ENCODE measurements at regions not wholly inside any gene's neighbourhood (a gene's known extent, or its start where the extent isn't known, plus 50 kb on each side); places are given as distances from the start of the nearest gene placed in this dataset.

DNA sequence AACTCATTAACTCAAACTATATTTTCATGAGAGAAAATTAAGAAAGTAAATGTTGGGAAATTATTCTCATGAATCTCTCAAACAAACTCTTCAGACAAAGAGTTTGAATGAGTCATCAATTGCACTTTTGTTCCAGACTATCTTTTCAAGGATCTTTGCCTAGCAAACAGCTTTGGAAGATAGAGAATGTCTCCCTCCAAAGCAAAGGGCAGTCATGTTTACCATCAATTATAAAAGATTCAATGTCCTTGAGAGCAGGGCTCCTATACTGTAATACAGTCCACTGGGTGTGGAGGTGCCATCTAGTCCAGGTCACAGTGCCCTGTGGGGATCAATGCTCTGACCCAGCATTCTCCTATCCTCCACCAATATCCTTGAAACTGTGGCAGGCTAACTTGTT is 1429.3 kb downstream of the EFNA5 start:
- ChIA-PET POLR2A (no interaction called here), CTCF (ENCODE audit: unreplicated experiment) (no interaction called here)

DNA sequence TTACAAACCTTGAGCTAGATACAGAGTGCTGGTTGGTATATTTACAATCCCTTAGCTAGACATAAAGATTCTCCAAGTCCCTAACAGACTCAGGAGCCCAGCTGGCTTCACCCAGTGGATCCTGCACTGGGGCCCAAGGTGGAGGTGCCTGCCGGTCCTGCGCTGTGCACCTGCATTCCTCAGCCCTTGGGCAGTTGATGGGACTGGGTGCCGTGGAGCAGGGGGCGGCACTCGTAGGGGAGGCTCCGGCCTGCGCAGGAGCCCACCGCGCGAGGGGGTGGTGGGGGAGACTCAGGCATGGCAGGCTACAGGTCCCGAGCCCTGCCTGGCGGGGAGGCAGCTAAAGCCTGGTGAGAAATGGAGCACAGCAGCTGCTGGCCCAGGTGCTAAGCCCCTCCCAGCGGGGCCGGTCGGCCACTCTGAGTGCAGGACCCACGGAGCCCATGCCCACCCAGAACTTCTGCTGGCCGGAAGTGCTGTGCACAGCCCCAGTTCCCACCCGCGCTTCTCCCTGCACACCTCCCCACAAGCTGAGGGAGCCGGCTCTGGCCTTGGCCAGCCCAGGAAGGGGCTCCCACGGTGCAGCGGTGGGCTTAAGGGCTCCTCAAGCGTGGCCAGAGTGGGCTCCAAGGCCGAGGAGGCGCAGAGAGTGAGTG is 1464.7 kb downstream of the EFNA5 start:
- no peak overlapping the region for H3K4me2 ChIP-seq (ENCODE audit: low read length)
- no peak overlapping the region for H3K4me3 ChIP-seq (ENCODE audit: low read depth, low read length, poor library complexity, severe bottlenecking)
- H4K20me1 ChIP-seq (ENCODE audit: insufficient read depth, low read length) = no peaks in the 10 kb centered on the region
- no TSS peak for BruUV-seq (replicated peaks)
- intact Hi-C loops (cut with micrococcal nuclease; ENCODE audit: unreplicated experiment) = no loop called here
- no peak overlapping the region for H3K27ac ChIP-seq (ENCODE audit: low read depth, low read length, poor library complexity, severe bottlenecking)
- TF ChIP-seq, protein P1, sequence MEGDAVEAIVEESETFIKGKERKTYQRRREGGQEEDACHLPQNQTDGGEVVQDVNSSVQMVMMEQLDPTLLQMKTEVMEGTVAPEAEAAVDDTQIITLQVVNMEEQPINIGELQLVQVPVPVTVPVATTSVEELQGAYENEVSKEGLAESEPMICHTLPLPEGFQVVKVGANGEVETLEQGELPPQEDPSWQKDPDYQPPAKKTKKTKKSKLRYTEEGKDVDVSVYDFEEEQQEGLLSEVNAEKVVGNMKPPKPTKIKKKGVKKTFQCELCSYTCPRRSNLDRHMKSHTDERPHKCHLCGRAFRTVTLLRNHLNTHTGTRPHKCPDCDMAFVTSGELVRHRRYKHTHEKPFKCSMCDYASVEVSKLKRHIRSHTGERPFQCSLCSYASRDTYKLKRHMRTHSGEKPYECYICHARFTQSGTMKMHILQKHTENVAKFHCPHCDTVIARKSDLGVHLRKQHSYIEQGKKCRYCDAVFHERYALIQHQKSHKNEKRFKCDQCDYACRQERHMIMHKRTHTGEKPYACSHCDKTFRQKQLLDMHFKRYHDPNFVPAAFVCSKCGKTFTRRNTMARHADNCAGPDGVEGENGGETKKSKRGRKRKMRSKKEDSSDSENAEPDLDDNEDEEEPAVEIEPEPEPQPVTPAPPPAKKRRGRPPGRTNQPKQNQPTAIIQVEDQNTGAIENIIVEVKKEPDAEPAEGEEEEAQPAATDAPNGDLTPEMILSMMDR (conservative IDR thresholded peaks at IDR 0.05; ENCODE audit: low read length) = no peak
- H3K79me2 ChIP-seq (ENCODE audit: insufficient read depth, low read depth, low read length) = no peaks in the 10 kb centered on the region
- no peak overlapping the region for H2AFZ ChIP-seq (ENCODE audit: low read length)
- H3K9me3 ChIP-seq (ENCODE audit: low read length) = no peaks in the 10 kb centered on the region
- H3K4me1 ChIP-seq (ENCODE audit: insufficient read depth, low read length, poor library complexity, severe bottlenecking) = no peaks in the 10 kb centered on the region
- no peaks in the 10 kb centered on the region for H3K36me3 ChIP-seq (ENCODE audit: insufficient read depth, low read length)
- H3K9me2 ChIP-seq (ENCODE audit: insufficient read depth, low read length) = no peaks in the 10 kb centered on the region
- ChIA-PET CTCF (ENCODE audit: unreplicated experiment) (no interaction called here), POLR2A (interaction anchor here (1.1 kb wide), 1 partner anchor 26 kb away, joined by 3 read pairs; no protein-coding TSS in a partner anchor)
- no peak for DNase-seq (ENCODE audit: low spot score)

More for the DNA sequence above, 1429.3 kb downstream of the EFNA5 start:
- no peak for DNase-seq (ENCODE audit: low spot score)
- H3K4me1 ChIP-seq (ENCODE audit: insufficient read depth, low read length, poor library complexity, severe bottlenecking) = no peaks in the 10 kb centered on the region
- no peaks in the 10 kb centered on the region for H3K9me3 ChIP-seq (ENCODE audit: low read length)
- no peaks in the 10 kb centered on the region for H4K20me1 ChIP-seq (ENCODE audit: insufficient read depth, low read length)
- H3K79me2 ChIP-seq (ENCODE audit: insufficient read depth, low read depth, low read length) = no peaks in the 10 kb centered on the region
- H3K9me2 ChIP-seq (ENCODE audit: insufficient read depth, low read length) = no peaks in the 10 kb centered on the region
- intact Hi-C loops (cut with micrococcal nuclease; ENCODE audit: unreplicated experiment) = no loop called here
- no peak overlapping the region for H2AFZ ChIP-seq (ENCODE audit: low read length)
- TF ChIP-seq EZH2phosphoT487 (IDR thresholded peaks at IDR 0.05; ENCODE audit: borderline replicate concordance, low read depth, low read length) = no peak
- BruUV-seq (replicated peaks) = no TSS peak
- no peak overlapping the region for H3K4me2 ChIP-seq (ENCODE audit: low read length)
- no peaks in the 10 kb centered on the region for H3K36me3 ChIP-seq (ENCODE audit: insufficient read depth, low read length)
- no peak overlapping the region for H3K27ac ChIP-seq (ENCODE audit: low read depth, low read length, poor library complexity, severe bottlenecking)
- no peak overlapping the region for H3K4me3 ChIP-seq (ENCODE audit: low read depth, low read length, poor library complexity, severe bottlenecking)

DNA sequence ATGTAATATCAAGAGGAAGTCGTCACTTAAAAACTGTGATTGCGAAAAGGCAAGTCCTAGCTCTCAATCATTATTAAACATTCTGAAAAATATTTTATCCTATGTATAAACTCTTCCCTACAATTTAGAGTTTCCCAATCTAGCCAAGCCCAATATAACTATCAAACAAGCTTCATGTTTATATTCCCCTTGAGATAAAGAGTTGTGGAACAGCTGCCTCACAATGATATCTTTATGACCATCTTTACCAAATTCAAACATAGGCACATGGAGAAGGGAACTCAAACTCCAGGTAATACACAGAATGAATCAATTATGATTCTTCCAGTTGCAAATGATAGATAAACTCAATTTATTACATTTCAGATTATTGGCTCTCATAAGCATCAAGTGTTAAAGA is 1468.7 kb downstream of the EFNA5 start:
- Histone ChIP-seq H3K27ac (ENCODE audit: low read depth, low read length, poor library complexity, severe bottlenecking) (no peak overlapping the region), H3K79me2 (ENCODE audit: insufficient read depth, low read depth, low read length) (no peaks in the 10 kb centered on the region), H3K9me2 (ENCODE audit: insufficient read depth, low read length) (no peaks in the 10 kb centered on the region), H3K4me3 (ENCODE audit: low read depth, low read length, poor library complexity, severe bottlenecking) (no peak overlapping the region), H4K20me1 (ENCODE audit: insufficient read depth, low read length) (no peaks in the 10 kb centered on the region), H3K9me3 (ENCODE audit: low read length) (no peaks in the 10 kb centered on the region), H3K4me2 (ENCODE audit: low read length) (no peak overlapping the region), H2AFZ (ENCODE audit: low read length) (no peak overlapping the region), H3K36me3 (ENCODE audit: insufficient read depth, low read length) (no peaks in the 10 kb centered on the region), H3K4me1 (ENCODE audit: insufficient read depth, low read length, poor library complexity, severe bottlenecking) (no peaks in the 10 kb centered on the region)
- no peak for DNase-seq (ENCODE audit: low spot score)
- CTCF ChIA-PET (ENCODE audit: unreplicated experiment) = no interaction called here
- intact Hi-C loops (cut with micrococcal nuclease; ENCODE audit: unreplicated experiment) = no loop called here
- POLR2A ChIA-PET = no interaction called here
- BruUV-seq (replicated peaks) = no TSS peak
- no peak for TF ChIP-seq EZH2phosphoT487 (IDR thresholded peaks at IDR 0.05; ENCODE audit: borderline replicate concordance, low read depth, low read length)
- TF ChIP-seq, protein P1 (conservative IDR thresholded peaks at IDR 0.05; ENCODE audit: low read length) = no peak
